Astrocyte (in vitro differentiated cells and primary cell): ENCODE measurements at regions not wholly inside any gene's neighbourhood (a gene's known extent, or its start where the extent isn't known, plus 50 kb on each side); places are given as distances from the start of the nearest gene placed in this dataset.

ENCODE experiments used
- EZH2 ChIP-seq: IDR thresholded peaks from 2 replicates; pipeline ENCODE4 v1.6.1; 2012; ENCODE audit warnings: mild to moderate bottlenecking, low read length, inconsistent platforms; ENCODE audit not compliant: insufficient read depth
- TF ChIP-seq, protein P1 (sequence below): IDR thresholded peaks from 2 replicates; pipeline ENCODE4 v1.5.1; 2011; ENCODE audit warnings: low read depth, mild to moderate bottlenecking, inconsistent platforms, low read length, moderate library complexity; ENCODE audit not compliant: insufficient read depth

- TF ChIP-seq, protein P1, sequence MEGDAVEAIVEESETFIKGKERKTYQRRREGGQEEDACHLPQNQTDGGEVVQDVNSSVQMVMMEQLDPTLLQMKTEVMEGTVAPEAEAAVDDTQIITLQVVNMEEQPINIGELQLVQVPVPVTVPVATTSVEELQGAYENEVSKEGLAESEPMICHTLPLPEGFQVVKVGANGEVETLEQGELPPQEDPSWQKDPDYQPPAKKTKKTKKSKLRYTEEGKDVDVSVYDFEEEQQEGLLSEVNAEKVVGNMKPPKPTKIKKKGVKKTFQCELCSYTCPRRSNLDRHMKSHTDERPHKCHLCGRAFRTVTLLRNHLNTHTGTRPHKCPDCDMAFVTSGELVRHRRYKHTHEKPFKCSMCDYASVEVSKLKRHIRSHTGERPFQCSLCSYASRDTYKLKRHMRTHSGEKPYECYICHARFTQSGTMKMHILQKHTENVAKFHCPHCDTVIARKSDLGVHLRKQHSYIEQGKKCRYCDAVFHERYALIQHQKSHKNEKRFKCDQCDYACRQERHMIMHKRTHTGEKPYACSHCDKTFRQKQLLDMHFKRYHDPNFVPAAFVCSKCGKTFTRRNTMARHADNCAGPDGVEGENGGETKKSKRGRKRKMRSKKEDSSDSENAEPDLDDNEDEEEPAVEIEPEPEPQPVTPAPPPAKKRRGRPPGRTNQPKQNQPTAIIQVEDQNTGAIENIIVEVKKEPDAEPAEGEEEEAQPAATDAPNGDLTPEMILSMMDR, result no peak
- TF ChIP-seq EZH2, result no peak
These were observed 975.8 kb upstream of the FLRT2 start for GRCh38 chr14:84554136-84554535.
